ENCODE measurements at regions not wholly inside any gene's neighbourhood (a gene's known extent, or its start where the extent isn't known, plus 50 kb on each side); places are given as distances from the start of the nearest gene placed in this dataset.

DNA sequence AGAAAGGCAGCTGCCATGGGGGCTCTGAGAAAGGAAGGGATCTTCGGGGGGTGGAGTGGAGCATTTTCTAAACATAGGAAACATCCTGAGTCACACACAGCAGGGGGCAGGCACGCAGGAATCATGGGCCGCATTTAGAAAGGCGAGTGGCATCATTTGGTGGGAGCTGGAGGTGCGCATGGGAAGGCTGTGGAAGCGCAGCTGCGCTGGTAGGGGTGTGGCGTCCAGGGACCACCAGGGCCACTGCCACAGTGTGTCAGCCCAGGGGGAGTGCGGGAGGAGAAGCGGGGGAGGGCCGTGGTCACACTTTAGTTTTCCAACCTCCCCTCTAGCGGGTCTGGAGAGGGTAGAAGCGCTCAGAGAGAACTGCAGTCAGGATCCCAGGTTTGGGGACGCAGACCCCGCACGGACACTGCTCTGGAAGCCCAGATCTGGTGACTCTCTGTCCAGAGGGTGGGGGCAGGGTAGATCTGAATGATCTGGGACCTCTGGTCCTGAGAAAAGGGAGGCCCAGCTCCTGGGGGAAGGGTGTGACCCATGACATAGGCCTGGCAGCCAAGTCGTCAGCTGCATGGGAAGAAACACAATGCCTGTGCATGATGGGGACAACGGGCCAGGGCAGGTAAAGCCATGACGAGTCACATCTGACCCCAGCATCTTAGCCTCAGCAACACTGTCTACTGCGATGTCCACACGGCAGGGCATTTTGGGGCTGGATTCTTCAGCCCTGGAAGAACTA lies 88.0 kb upstream of the IQSEC1 start:
- TF ChIP-seq GATA1 (IDR thresholded peaks at IDR 0.05; ENCODE audit: low read depth, low read length) (no peak), POLR2A (IDR thresholded peaks at IDR 0.05; ENCODE audit: low read length) (no peak)
